ENCODE measurements at regions not wholly inside any gene's neighbourhood (a gene's known extent, or its start where the extent isn't known, plus 50 kb on each side); places are given as distances from the start of the nearest gene placed in this dataset.
A peak's percentile ranks its signal among the peaks of the same experiment; 100 is the strongest.

DNA sequence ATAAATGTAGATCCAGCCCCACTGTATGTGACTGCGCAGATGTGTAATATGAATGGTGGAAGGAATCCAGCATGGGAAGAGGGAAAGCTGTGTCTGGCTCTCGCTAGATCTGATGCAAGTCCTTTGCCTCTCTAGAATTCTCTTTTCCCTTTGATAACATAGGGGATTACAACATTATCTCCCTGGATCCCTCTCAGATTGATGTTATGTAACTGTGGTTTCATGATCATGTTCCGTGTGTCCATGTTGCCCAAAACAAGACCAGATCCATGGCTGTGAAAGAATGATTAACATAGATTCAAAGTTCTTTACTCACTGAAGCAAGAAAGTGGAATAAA is 184.0 kb upstream of the UBL3 start:
- DNase-seq (ENCODE audit: low read depth) (no peak), FAIRE-seq (peak; percentile 90)
- Histone ChIP-seq H3K27me3 (ENCODE audit: insufficient read depth, low read length) (no peaks in the 10 kb centered on the region), H2AFZ (ENCODE audit: low read depth, low read length) (no peak overlapping the region), H3K9ac (ENCODE audit: low read length) (peak overlapping the region; percentile 57), H4K20me1 (ENCODE audit: insufficient read depth, low read length) (no peaks in the 10 kb centered on the region), H3K79me2 (ENCODE audit: insufficient read depth, low read length) (no peaks in the 10 kb centered on the region), H3K4me3 (ENCODE audit: insufficient read depth, low read depth, low read length) (peak overlapping the region; percentile 2), H3K4me1 (ENCODE audit: insufficient read depth, low read length) (peaks cover 20% of the 10 kb centered on the region), H3K4me2 (ENCODE audit: low read length) (peak overlapping the region; percentile 68), H3K9me3 (ENCODE audit: insufficient read depth, low read depth, low read length) (no peaks in the 10 kb centered on the region), H3K36me3 (ENCODE audit: insufficient read depth, low read length) (no peaks in the 10 kb centered on the region), H3K27ac (ENCODE audit: low read depth, low read length) (peak overlapping the region; percentile 71)
- no peaks in the 10 kb centered on the region for H3K36me3 Mint-ChIP-seq (ENCODE audit: low read depth, unreplicated experiment)
- no peak overlapping the region for H3K27ac Mint-ChIP-seq (ENCODE audit: unreplicated experiment)
- TF ChIP-seq, protein P1, sequence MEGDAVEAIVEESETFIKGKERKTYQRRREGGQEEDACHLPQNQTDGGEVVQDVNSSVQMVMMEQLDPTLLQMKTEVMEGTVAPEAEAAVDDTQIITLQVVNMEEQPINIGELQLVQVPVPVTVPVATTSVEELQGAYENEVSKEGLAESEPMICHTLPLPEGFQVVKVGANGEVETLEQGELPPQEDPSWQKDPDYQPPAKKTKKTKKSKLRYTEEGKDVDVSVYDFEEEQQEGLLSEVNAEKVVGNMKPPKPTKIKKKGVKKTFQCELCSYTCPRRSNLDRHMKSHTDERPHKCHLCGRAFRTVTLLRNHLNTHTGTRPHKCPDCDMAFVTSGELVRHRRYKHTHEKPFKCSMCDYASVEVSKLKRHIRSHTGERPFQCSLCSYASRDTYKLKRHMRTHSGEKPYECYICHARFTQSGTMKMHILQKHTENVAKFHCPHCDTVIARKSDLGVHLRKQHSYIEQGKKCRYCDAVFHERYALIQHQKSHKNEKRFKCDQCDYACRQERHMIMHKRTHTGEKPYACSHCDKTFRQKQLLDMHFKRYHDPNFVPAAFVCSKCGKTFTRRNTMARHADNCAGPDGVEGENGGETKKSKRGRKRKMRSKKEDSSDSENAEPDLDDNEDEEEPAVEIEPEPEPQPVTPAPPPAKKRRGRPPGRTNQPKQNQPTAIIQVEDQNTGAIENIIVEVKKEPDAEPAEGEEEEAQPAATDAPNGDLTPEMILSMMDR (IDR thresholded peaks at IDR 0.05; ENCODE audit: insufficient read depth, low read depth, low read length): no peak
- no peak for TF ChIP-seq EZH2 (IDR thresholded peaks at IDR 0.05; ENCODE audit: insufficient read depth, low read length)
- H3K9me3 Mint-ChIP-seq (ENCODE audit: unreplicated experiment): no peaks in the 10 kb centered on the region
- no peak overlapping the region for H3K4me3 Mint-ChIP-seq (ENCODE audit: unreplicated experiment)
- H3K27me3 Mint-ChIP-seq (ENCODE audit: low read depth, unreplicated experiment): no peaks in the 10 kb centered on the region
- peaks cover 17% of the 10 kb centered on the region for H3K4me1 Mint-ChIP-seq (ENCODE audit: low read depth, unreplicated experiment)

DNA sequence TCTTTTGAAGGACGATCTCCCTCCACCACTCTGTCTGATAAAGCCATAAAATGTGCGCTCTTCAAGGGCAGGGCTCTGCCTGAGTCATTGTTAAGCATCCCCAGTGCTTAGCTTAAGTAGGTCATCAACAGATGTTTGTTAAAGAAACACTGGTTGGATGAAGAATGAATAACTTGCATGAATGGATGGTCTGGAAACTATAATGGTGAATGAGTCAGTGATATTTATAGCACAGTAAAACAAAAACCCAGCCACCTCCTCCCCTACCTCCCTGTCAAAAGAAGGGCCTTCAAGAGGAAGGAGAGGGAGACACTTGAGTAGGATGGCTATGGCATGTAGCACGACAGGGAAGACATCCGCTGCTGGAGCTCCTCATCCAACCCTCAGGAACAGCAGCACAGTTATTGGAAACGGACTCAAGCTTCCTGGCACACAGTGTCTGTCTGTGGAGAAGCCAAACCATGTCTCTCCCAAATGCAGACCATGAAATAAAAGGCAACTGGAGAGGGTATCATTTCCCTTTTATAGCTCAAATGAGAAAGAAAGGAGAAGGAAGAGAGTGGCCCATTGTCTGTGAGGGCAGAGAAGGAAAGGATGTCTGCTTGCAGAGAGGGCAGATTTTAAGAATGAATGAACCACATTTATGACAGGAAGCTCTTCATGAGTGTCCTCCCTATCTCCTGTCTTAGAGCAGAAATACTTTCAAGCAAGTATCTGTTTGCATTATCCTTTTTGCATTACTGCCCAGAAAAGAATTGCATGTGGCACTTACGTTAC is 183.5 kb upstream of the UBL3 start:
- H3K27ac Mint-ChIP-seq (ENCODE audit: unreplicated experiment): peak overlapping the region; percentile 79
- peak; percentile 98 for FAIRE-seq
- TF ChIP-seq EZH2 (IDR thresholded peaks at IDR 0.05; ENCODE audit: insufficient read depth, low read length): no peak
- TF ChIP-seq, protein P1 (IDR thresholded peaks at IDR 0.05; ENCODE audit: insufficient read depth, low read depth, low read length): no peak

GRCh38 chr13:30032263-30032662 is 181.8 kb upstream of the UBL3 start:
- Histone ChIP-seq H3K9ac (ENCODE audit: low read length) (no peak overlapping the region), H3K36me3 (ENCODE audit: insufficient read depth, low read length) (no peaks in the 10 kb centered on the region), H4K20me1 (ENCODE audit: insufficient read depth, low read length) (no peaks in the 10 kb centered on the region), H3K27me3 (ENCODE audit: insufficient read depth, low read length) (no peaks in the 10 kb centered on the region), H2AFZ (ENCODE audit: low read depth, low read length) (no peak overlapping the region), H3K9me3 (ENCODE audit: insufficient read depth, low read depth, low read length) (no peaks in the 10 kb centered on the region), H3K4me2 (ENCODE audit: low read length) (no peak overlapping the region), H3K27ac (ENCODE audit: low read depth, low read length) (no peak overlapping the region), H3K4me3 (ENCODE audit: insufficient read depth, low read depth, low read length) (no peak overlapping the region), H3K79me2 (ENCODE audit: insufficient read depth, low read length) (no peaks in the 10 kb centered on the region), H3K4me1 (ENCODE audit: insufficient read depth, low read length) (peaks cover 21% of the 10 kb centered on the region)
- no peak overlapping the region for H3K4me3 Mint-ChIP-seq (ENCODE audit: unreplicated experiment)
- TF ChIP-seq EZH2 (IDR thresholded peaks at IDR 0.05; ENCODE audit: insufficient read depth, low read length): no peak
- TF ChIP-seq, protein P1 (IDR thresholded peaks at IDR 0.05; ENCODE audit: insufficient read depth, low read depth, low read length): no peak
- H3K4me1 Mint-ChIP-seq (ENCODE audit: low read depth, unreplicated experiment): peaks cover 17% of the 10 kb centered on the region
- DNase-seq (ENCODE audit: low read depth) (no peak), FAIRE-seq (no peak)
- H3K9me3 Mint-ChIP-seq (ENCODE audit: unreplicated experiment): no peaks in the 10 kb centered on the region
- H3K27me3 Mint-ChIP-seq (ENCODE audit: low read depth, unreplicated experiment): peaks cover 5% of the 10 kb centered on the region
- H3K36me3 Mint-ChIP-seq (ENCODE audit: low read depth, unreplicated experiment): no peaks in the 10 kb centered on the region
- H3K27ac Mint-ChIP-seq (ENCODE audit: unreplicated experiment): no peak overlapping the region

More for the DNA sequence above, 183.5 kb upstream of the UBL3 start:
- Histone ChIP-seq H3K36me3 (ENCODE audit: insufficient read depth, low read length) (no peaks in the 10 kb centered on the region), H3K79me2 (ENCODE audit: insufficient read depth, low read length) (no peaks in the 10 kb centered on the region), H2AFZ (ENCODE audit: low read depth, low read length) (peak overlapping the region; percentile 31), H3K4me2 (ENCODE audit: low read length) (peak overlapping the region; percentile 68), H3K4me3 (ENCODE audit: insufficient read depth, low read depth, low read length) (peak overlapping the region; percentile 22), H3K27ac (ENCODE audit: low read depth, low read length) (peak overlapping the region; percentile 71), H3K9ac (ENCODE audit: low read length) (peak overlapping the region; percentile 57), H3K9me3 (ENCODE audit: insufficient read depth, low read depth, low read length) (no peaks in the 10 kb centered on the region), H3K27me3 (ENCODE audit: insufficient read depth, low read length) (no peaks in the 10 kb centered on the region), H4K20me1 (ENCODE audit: insufficient read depth, low read length) (no peaks in the 10 kb centered on the region), H3K4me1 (ENCODE audit: insufficient read depth, low read length) (peaks cover 18% of the 10 kb centered on the region)
- Mint-ChIP-seq H3K9me3 (ENCODE audit: unreplicated experiment) (no peaks in the 10 kb centered on the region), H3K27me3 (ENCODE audit: low read depth, unreplicated experiment) (no peaks in the 10 kb centered on the region), H3K4me3 (ENCODE audit: unreplicated experiment) (no peak overlapping the region), H3K36me3 (ENCODE audit: low read depth, unreplicated experiment) (no peaks in the 10 kb centered on the region), H3K4me1 (ENCODE audit: low read depth, unreplicated experiment) (peaks cover 17% of the 10 kb centered on the region)
- DNase-seq (ENCODE audit: low read depth): peak; percentile 97

All from astrocyte (in vitro differentiated cells and primary cell).